Adrenal gland (tissue), 9 donors: ENCODE measurements at regions not wholly inside any gene's neighbourhood (a gene's known extent, or its start where the extent isn't known, plus 50 kb on each side); places are given as distances from the start of the nearest gene placed in this dataset.

Experiments used
- DNase-seq, 7 donors: peaks; one replicate each; pipeline ENCODE4 v3.0.0-alpha.2; 2019 to 2020
- H3K27ac ChIP-seq, 5 donors: fragments of 200-600 bp; sonication (generic) in 4 of 5; 1 replicate in 3 of 5; 2 replicates in 2 of 5; pipeline versions ENCODE4 v1.5.1 to v1.8.0; 2016 to 2020; ENCODE audit warnings: mild to moderate bottlenecking in 1 of 5
- H3K27me3 ChIP-seq: fragments of 200-600 bp; 2 replicates; pipeline ENCODE4 v1.8.0; 2021
- H3K36me3 ChIP-seq, 2 donors: fragments of 200-600 bp; replicated peaks in 1 of 2; 1 replicate in 1 of 2; 2 replicates in 1 of 2; pipeline versions ENCODE4 v1.5.1 to v1.8.0; 2018 to 2022
- H3K4me1 ChIP-seq, 2 donors: fragments of 200-600 bp; replicated peaks in 1 of 2; 1 replicate in 1 of 2; 2 replicates in 1 of 2; pipeline versions ENCODE4 v1.5.1 to v1.8.0; 2018 to 2021
- H3K4me3 ChIP-seq, 4 donors: fragments of 200-600 bp; sonication (generic) in 3 of 4; one replicate each; pipeline ENCODE4 v1.5.1; 2016 to 2018
- H3K9me3 ChIP-seq, 3 donors: fragments of 200-600 bp; sonication (generic) in 1 of 3; replicated peaks in 1 of 3; 1 replicate in 2 of 3; 2 replicates in 1 of 3; pipeline versions ENCODE4 v1.5.1 to v1.8.0; 2016 to 2021
- POLR2A ChIP-seq, 2 donors: fragments of 450-650 bp; IDR thresholded peaks; one replicate each; pipeline ENCODE4 v1.6.1; 2017; ENCODE audit warnings: antibody characterized with exemption in 2 of 2, mild to moderate bottlenecking in 2 of 2, moderate library complexity in 1 of 2
- WGBS, 4 donors: extraction: QIAGEN DNeasy Blood & Tissue Kit in 2 of 4; methylation state at CpG; one replicate each; pipeline versions ENCODE4 v1.1.5 to v1.1.7; 2013 to 2017; 5-methylcytosine and 5-hydroxymethylcytosine counted together
- intact Hi-C, 2 donors: fragments of 100-400 bp; cut with DNase I; formaldehyde crosslinking; loops; one replicate each; pipeline versions ENCODE4 v1.14.1 to v1.15.0; 2022 to 2023
- TF ChIP-seq, protein P1 (sequence below), 6 experiments: fragments of 450-650 bp in 4 of 6; fragments of 200-600 bp in 2 of 6; sonication (generic) in 1 of 6; IDR thresholded peaks; 1 replicate in 5 of 6; 2 replicates in 1 of 6; pipeline versions ENCODE4 v1.5.1 to v1.8.0; 2016 to 2021; ENCODE audit warnings: antibody characterized with exemption in 6 of 6, mild to moderate bottlenecking in 2 of 6, moderate library complexity in 1 of 6
- donor health status: healthy with polysubstance abuse.
- donor health status: Bipolar disorder and iron deficiency.
- donor health status: DM: yes; HTN: yes; CAD: no.
- donor health status: DM: no; HTN: no; CAD: no.
- donor health status: DM: no; HTN: no; CAD: no.

- H3K27me3 ChIP-seq = no peaks in the 10 kb centered on the region
- 61 to 69% (median 64%) methylated on average over 5 of the region's 5 CpGs for WGBS, 4 donors
- no peak overlapping the region for H3K4me3 ChIP-seq
Measured at GRCh38 chr18:41371156-41372045, 583.6 kb upstream of the PIK3C3 start.

DNA sequence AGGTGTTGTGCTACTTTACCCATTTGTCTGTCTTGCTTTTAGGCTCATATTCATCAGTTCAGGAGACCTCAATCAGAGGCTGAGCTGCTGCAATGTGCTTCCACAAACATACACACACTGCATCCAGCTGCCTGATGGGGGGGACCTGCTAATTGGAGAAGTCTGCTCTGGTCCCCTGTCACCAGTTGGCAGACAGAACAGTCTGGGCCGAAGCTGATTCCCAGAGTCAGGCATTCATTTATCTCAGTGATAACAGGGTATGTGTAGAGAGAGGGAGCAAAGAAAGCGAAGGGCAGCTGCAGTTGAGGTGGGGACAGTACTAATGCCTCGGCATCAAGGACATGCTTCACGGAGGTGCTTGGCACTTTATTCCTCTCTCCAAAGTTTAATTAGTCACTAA lies 584.3 kb upstream of the PIK3C3 start:
- no peak for TF ChIP-seq POLR2A (IDR thresholded peaks at IDR 0.05)
- TF ChIP-seq, protein P1, sequence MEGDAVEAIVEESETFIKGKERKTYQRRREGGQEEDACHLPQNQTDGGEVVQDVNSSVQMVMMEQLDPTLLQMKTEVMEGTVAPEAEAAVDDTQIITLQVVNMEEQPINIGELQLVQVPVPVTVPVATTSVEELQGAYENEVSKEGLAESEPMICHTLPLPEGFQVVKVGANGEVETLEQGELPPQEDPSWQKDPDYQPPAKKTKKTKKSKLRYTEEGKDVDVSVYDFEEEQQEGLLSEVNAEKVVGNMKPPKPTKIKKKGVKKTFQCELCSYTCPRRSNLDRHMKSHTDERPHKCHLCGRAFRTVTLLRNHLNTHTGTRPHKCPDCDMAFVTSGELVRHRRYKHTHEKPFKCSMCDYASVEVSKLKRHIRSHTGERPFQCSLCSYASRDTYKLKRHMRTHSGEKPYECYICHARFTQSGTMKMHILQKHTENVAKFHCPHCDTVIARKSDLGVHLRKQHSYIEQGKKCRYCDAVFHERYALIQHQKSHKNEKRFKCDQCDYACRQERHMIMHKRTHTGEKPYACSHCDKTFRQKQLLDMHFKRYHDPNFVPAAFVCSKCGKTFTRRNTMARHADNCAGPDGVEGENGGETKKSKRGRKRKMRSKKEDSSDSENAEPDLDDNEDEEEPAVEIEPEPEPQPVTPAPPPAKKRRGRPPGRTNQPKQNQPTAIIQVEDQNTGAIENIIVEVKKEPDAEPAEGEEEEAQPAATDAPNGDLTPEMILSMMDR (IDR thresholded peaks at IDR 0.05) = no peak
- Histone ChIP-seq H3K27me3 (no peaks in the 10 kb centered on the region), H3K27ac (no peak overlapping the region), H3K4me3 (no peak overlapping the region), H3K36me3 (no peaks in the 10 kb centered on the region), H3K4me1 (no peaks in the 10 kb centered on the region), H3K9me3 (no peaks in the 10 kb centered on the region)
- intact Hi-C loops = no loop called here
- peak in 1 of 7 donors; percentile 64 for DNase-seq
- whole genome bisulfite sequencing, 4 donors = 57 to 67% (median 59%) methylated on average over 4 of the region's 4 CpGs

More at GRCh38 chr18:41371156-41372045, 583.6 kb upstream of the PIK3C3 start:
- Histone ChIP-seq H3K9me3 (no peaks in the 10 kb centered on the region), H3K4me1 (no peaks in the 10 kb centered on the region), H3K36me3 (no peaks in the 10 kb centered on the region), H3K27ac (peak overlapping the region in 1 of 5 donors; percentile 45)
- DNase-seq = peak in 1 of 7 donors; percentile 74
- TF ChIP-seq, protein P1 (IDR thresholded peaks at IDR 0.05) = no peak
- intact Hi-C loops = no loop called here

DNA sequence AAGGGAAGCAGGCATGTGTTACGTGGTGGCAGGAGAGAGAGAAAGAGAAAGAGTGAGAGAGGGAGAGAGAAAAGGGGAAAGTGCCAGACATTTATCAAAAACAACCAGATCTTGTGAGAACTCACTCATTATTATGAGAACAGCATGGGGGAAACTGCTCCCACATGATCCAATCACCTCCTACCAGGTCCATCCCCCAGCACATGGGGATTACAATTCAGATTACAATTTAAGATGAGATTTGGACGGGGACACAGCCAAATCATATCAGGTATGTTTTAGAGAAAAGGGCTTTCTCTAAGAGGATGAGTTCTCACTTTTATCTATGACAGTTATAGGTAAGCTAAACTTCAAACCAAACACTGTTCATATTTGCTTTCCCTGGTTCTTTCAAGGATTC lies 597.3 kb upstream of the PIK3C3 start:
- WGBS, 4 donors = 52 to 85% (median 68%) methylated on average over 2 of the region's 2 CpGs
- no peak for DNase-seq
- intact Hi-C loops = no loop called here
- no peak overlapping the region for H3K4me3 ChIP-seq
- no peak overlapping the region for H3K27ac ChIP-seq
- no peaks in the 10 kb centered on the region for H3K9me3 ChIP-seq
- H3K4me1 ChIP-seq = no peaks in the 10 kb centered on the region
- no peak for TF ChIP-seq POLR2A (IDR thresholded peaks at IDR 0.05)
- TF ChIP-seq, protein P1 (IDR thresholded peaks at IDR 0.05) = no peak
- no peaks in the 10 kb centered on the region for H3K36me3 ChIP-seq
- H3K27me3 ChIP-seq = no peaks in the 10 kb centered on the region

DNA sequence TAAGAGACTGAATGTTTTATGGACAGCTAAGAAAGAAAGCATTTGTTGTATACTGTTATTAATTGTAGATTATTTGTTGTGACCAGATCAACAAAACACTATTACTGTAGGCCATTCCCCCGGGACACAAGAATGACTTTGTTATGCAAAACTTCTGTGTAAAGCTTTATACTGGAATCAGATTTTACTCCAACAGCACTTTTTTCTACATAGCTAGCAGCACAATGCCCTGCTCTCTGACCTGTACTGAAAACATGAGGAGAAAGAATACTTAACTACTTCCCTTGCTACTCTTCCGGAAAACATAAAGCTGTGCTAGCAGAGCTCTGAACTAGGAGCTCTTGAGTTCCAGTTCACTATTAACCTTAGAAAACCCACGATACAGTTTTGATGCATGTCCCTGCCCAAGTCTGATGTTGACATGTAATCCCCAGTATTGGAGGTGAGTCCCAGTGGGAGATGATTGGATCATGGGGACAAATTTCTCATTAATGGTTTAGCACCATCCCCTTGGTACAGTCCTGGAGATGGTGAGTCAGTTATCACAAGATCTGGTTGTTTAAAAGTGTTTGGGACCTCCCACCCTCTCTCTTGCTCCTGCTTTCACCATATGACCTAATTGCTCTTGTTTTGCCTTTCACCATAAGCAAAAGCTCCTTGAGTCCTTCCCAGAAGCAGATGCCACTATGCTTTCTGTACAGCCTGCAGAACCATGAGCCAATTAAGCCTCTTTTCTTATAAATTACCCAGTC lies 601.1 kb upstream of the PIK3C3 start:
- Histone ChIP-seq H3K9me3 (no peaks in the 10 kb centered on the region), H3K4me3 (no peak overlapping the region), H3K4me1 (no peaks in the 10 kb centered on the region), H3K36me3 (no peaks in the 10 kb centered on the region), H3K27ac (no peak overlapping the region), H3K27me3 (no peaks in the 10 kb centered on the region)
- TF ChIP-seq, protein P1 (IDR thresholded peaks at IDR 0.05) = no peak
- no peak for TF ChIP-seq POLR2A (IDR thresholded peaks at IDR 0.05)
- no peak for DNase-seq
- intact Hi-C loops = no loop called here
- WGBS, 4 donors = 65 to 66% (median 66%) methylated on average over 3 of the region's 3 CpGs
